Activated naive CD4-positive, alpha-beta T cell treated with anti-CD3 and anti-CD28 coated beads for 36 hours (primary cell): ENCODE measurements at regions not wholly inside any gene's neighbourhood (a gene's known extent, or its start where the extent isn't known, plus 50 kb on each side); places are given as distances from the start of the nearest gene placed in this dataset.

Source experiments
- CTCF ChIA-PET: fragments of 350-600 bp; sonication (Branson Sonifier 250); formaldehyde crosslinking; loops from one replicate; lab custom pipeline; 2021; ENCODE audit warnings: antibody characterized with exemption; lab: Charles Lee
- DNase-seq: peaks from one replicate; pipeline ENCODE4 v3.0.0-alpha.2; 2020
- H3K27ac Mint-ChIP-seq: one replicate; pipeline ENCODE4 v1.8.0; 2021; ENCODE audit warnings: mild to moderate bottlenecking, mixed read lengths
- H3K27me3 Mint-ChIP-seq: one replicate; pipeline ENCODE4 v1.8.0; 2021; ENCODE audit warnings: low read depth, mixed read lengths
- H3K36me3 Mint-ChIP-seq: one replicate; pipeline ENCODE4 v1.8.0; 2021; ENCODE audit warnings: low read depth, mixed read lengths
- H3K4me1 Mint-ChIP-seq: one replicate; pipeline ENCODE4 v1.8.0; 2021; ENCODE audit warnings: low read depth, mixed read lengths
- H3K4me3 Mint-ChIP-seq: one replicate; pipeline ENCODE4 v1.8.0; 2021; ENCODE audit warnings: mild to moderate bottlenecking, moderate library complexity, mixed read lengths
- H3K9me3 Mint-ChIP-seq: one replicate; pipeline ENCODE4 v1.8.0; 2021; ENCODE audit warnings: mixed read lengths
- intact Hi-C: fragments of 100-400 bp; cut with micrococcal nuclease; formaldehyde crosslinking; loops from one replicate; pipeline ENCODE4 v1.15.1; 2023

DNA sequence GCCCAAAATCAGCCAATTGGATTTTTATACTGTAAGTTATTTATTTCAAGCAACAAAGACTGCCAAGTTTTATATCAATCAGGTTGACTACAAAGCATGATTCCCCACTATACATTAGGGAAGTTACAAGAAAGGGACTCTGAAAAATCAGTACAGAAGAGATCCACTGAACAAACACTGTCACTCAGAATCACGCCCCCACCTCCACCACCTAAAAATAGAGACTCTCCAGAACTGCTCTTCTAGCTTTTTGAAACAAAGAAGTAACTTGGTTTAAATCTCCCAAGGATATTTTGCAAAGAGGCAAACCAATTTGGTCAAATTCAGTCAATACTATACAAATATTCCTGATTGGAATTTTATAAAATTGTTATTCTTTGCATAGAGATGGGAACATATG lies 438.0 kb downstream of the HTR1A start:
- Mint-ChIP-seq H3K36me3 (no peaks in the 10 kb centered on the region), H3K4me1 (no peaks in the 10 kb centered on the region), H3K9me3 (peaks cover 12% of the 10 kb centered on the region), H3K27me3 (no peaks in the 10 kb centered on the region), H3K27ac (no peak overlapping the region), H3K4me3 (no peak overlapping the region)
- no peak for DNase-seq
- intact Hi-C loops: no loop called here
- CTCF ChIA-PET: no interaction called here

DNA sequence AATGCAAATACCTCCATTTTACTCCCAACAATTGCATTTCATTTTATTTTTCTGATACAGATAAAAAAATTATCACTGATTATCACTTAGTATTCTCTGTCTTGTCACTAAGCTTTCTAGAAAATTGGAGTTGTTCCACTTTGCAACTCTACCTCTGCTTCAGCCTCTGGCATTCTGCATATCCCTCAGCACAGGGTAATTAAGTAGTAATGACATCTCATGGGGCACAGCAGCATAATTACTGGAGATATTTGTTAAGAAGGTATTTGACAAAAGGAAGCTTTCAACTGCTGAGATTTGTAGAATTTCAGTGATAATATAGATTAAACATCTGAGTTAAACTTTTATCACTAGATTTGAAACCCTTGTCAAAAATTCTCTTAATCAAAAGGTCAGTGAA lies 446.2 kb downstream of the HTR1A start:
- Mint-ChIP-seq H3K4me3 (no peak overlapping the region), H3K4me1 (no peaks in the 10 kb centered on the region), H3K9me3 (peaks cover 15% of the 10 kb centered on the region), H3K27ac (no peak overlapping the region), H3K36me3 (no peaks in the 10 kb centered on the region), H3K27me3 (no peaks in the 10 kb centered on the region)
- DNase-seq: no peak
- CTCF ChIA-PET: no interaction called here
- intact Hi-C loops: no loop called here

DNA sequence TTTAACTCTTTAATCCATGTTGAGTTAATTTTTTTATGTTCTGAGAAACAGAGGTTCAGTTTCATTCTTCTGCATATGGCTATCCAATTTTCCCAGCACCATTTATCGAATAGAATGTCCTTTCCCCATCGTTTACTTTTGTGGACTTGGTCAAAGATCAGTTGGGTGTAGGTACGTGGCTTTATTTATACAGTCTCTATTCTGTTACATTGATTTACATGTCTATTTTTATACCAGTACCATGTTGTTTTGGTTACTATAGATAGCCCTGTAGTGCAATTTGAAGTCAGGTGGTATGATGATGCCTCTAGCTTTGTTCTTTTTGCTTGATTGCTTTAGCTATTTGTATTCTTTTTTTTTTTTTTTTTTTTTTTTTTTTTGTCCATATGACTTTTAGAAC lies 462.0 kb downstream of the HTR1A start:
- H3K4me3 Mint-ChIP-seq: no peak overlapping the region
- CTCF ChIA-PET: no interaction called here
- no peak overlapping the region for H3K27ac Mint-ChIP-seq
- intact Hi-C loops: no loop called here
- H3K27me3 Mint-ChIP-seq: no peaks in the 10 kb centered on the region
- DNase-seq: no peak
- H3K4me1 Mint-ChIP-seq: no peaks in the 10 kb centered on the region
- peaks cover 10% of the 10 kb centered on the region for H3K9me3 Mint-ChIP-seq
- no peaks in the 10 kb centered on the region for H3K36me3 Mint-ChIP-seq

DNA sequence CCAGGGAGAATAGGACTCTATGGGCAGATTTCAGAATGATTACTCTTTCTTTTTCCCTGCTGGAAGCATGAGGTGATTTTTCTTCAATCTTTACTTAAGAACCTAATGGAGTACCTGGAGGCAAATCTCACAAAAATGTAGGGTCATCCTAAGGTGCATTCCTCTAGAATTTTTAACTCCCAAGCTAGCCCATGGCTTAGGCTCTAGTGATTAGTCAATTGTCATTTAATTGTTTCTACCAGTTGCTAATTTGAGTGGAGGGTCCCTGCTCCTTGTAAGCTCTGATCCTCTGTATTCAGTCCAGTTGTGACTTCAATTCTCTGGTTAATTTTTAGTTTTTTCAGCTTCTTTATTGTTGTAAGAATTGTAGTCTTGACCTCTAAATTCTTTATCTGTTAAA lies 467.0 kb downstream of the HTR1A start:
- Mint-ChIP-seq H3K9me3 (peaks cover 2% of the 10 kb centered on the region), H3K36me3 (no peaks in the 10 kb centered on the region), H3K27me3 (no peaks in the 10 kb centered on the region), H3K4me1 (no peaks in the 10 kb centered on the region), H3K27ac (no peak overlapping the region), H3K4me3 (no peak overlapping the region)
- CTCF ChIA-PET: no interaction called here
- no peak for DNase-seq
- intact Hi-C loops: no loop called here

DNA sequence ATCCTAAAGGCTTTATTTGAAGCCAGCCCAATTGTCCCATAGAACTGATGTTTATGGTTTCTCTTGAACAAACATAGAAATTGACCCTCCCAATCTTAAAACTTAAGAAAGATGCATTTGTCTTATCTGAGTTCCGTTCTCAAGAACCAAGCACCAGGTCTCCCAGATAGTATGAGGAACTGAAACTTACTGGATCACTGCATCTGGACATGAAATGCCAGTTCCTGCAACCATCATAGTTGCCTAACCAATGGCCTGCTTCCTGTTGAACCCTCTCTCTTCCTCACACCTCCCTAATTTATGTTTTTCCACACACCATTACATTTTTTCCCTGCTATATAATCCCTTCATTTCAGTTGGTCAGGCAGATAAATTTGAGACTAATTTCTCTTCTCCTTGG lies 478.9 kb downstream of the HTR1A start:
- no peak overlapping the region for H3K27ac Mint-ChIP-seq
- no peak for DNase-seq
- peaks cover 12% of the 10 kb centered on the region for H3K9me3 Mint-ChIP-seq
- H3K27me3 Mint-ChIP-seq: no peaks in the 10 kb centered on the region
- intact Hi-C loops: no loop called here
- H3K4me1 Mint-ChIP-seq: no peaks in the 10 kb centered on the region
- no peak overlapping the region for H3K4me3 Mint-ChIP-seq
- CTCF ChIA-PET: no interaction called here
- no peaks in the 10 kb centered on the region for H3K36me3 Mint-ChIP-seq

DNA sequence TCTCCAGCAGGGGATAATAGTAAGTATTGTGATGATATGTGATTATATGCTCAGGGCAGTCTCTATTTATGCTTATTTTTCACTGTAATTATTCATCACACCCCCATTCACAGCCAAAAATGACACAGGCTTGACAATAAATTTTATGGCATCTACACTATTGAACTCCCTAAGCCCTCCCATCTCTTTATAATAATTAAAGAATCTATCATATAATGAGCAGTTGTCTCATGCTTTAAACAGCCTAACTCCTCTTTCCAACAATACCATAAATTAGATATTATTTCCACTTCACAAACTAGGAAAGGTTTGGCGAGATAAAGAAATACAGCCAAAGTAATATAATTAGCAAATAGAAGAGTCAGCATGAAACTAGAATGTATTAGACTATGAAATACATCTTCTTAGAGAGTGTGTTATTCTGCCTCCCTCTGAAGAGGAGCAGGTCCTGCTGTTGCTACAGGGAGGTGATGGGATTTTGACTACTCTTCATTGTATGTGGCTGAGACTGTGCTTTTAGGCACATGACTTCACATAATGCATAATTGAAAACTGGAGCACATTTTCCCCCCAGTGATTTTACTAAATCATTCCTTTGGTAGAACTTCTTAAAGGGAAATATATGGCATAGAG lies 488.8 kb downstream of the HTR1A start:
- DNase-seq: no peak
- Mint-ChIP-seq H3K4me3 (no peak overlapping the region), H3K9me3 (peaks cover 3% of the 10 kb centered on the region), H3K27me3 (no peaks in the 10 kb centered on the region), H3K27ac (no peak overlapping the region), H3K36me3 (no peaks in the 10 kb centered on the region), H3K4me1 (no peaks in the 10 kb centered on the region)
- intact Hi-C loops: no loop called here
- CTCF ChIA-PET: no interaction called here

DNA sequence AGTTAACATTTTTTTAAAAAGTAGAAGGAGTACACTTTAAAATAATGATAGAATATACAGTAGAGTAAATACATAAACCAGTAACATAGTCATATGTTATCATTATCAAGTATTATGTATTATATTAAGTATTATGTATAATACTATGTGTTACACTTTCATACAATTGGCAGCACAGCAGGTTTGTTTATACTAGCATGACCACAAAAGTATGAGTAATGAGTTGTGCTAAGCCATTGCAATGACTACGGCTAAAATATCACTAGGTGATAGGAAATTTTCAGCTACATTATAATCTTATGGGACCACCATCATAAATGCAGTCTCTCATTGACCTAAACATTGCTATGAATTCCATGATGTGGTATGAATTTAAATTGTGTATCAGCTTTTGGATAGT lies 506.0 kb downstream of the HTR1A start:
- intact Hi-C loops: no loop called here
- no peak overlapping the region for H3K27ac Mint-ChIP-seq
- H3K4me3 Mint-ChIP-seq: no peak overlapping the region
- CTCF ChIA-PET: no interaction called here
- no peaks in the 10 kb centered on the region for H3K4me1 Mint-ChIP-seq
- H3K27me3 Mint-ChIP-seq: no peaks in the 10 kb centered on the region
- H3K36me3 Mint-ChIP-seq: no peaks in the 10 kb centered on the region
- DNase-seq: no peak
- H3K9me3 Mint-ChIP-seq: no peaks in the 10 kb centered on the region

DNA sequence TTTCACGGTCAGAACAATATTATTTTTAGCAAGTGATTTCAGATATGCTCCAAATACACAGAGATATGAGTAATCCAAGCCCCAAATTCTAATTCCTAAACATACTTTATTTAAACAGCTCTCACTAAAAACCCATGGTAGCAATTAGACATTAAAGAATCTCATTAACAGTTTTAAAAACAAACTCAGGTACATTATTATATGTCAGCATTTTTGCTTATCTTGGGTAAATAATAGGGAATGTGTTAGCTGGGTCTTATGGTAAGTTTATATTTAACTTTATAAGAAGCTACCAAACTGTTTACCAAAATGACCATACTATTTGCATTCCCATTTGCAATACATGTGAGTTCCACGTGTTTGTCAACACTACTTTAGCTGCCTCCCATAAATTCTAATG lies 511.1 kb downstream of the HTR1A start:
- intact Hi-C loops: no loop called here
- no peak for DNase-seq
- CTCF ChIA-PET: no interaction called here
- no peak overlapping the region for H3K27ac Mint-ChIP-seq
- no peaks in the 10 kb centered on the region for H3K4me1 Mint-ChIP-seq
- no peaks in the 10 kb centered on the region for H3K36me3 Mint-ChIP-seq
- peaks cover 1% of the 10 kb centered on the region for H3K9me3 Mint-ChIP-seq
- no peaks in the 10 kb centered on the region for H3K27me3 Mint-ChIP-seq
- no peak overlapping the region for H3K4me3 Mint-ChIP-seq

DNA sequence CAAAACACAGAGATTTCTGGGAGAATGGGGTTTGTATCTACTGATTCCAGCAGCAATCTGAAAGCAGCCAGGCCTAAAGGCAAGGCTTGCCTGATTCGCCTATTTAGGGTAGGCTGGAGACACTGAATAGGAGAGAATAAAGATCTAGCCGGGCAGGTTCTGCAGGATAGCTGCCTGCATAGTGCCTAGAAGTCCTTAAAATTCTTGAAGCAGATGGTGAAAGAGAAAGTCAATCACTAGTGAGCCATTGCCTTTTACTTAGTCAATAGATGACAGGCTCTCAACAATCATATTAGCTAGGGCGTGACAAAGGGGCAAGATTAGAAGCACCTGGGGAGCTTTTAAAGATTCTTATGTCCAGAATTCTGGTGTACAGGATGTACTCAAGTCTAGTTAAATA lies 522.7 kb downstream of the HTR1A start:
- CTCF ChIA-PET: interaction anchor here (0.6 kb wide), 2 partner anchors 9 to 38 kb away, joined by 3 read pairs; no protein-coding TSS in a partner anchor

DNA sequence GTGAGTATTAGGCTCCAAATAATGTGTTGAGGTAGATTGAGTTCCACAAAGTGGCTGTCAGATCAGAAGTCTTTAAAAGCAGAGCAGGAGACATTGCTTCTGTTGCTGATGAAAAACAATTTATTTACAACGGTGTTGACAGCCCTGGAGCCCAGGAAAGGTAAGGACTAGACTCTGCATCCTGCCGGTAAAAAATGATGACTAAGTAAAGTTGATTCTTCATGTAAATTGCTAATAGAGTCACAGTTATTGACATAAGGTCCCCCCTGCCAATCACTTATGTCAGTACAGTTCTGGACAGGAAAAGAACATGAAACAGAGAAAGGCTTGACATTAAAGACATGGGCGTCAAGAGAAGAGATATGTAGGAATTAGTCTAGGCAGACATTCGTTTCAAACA lies 552.5 kb downstream of the HTR1A start:
- H3K36me3 Mint-ChIP-seq: no peaks in the 10 kb centered on the region
- H3K27ac Mint-ChIP-seq: no peak overlapping the region
- no peak for DNase-seq
- no peaks in the 10 kb centered on the region for H3K4me1 Mint-ChIP-seq
- H3K4me3 Mint-ChIP-seq: no peak overlapping the region
- intact Hi-C loops: no loop called here
- CTCF ChIA-PET: no interaction called here
- no peaks in the 10 kb centered on the region for H3K27me3 Mint-ChIP-seq
- H3K9me3 Mint-ChIP-seq: no peaks in the 10 kb centered on the region

More for the DNA sequence above, 522.7 kb downstream of the HTR1A start:
- DNase-seq: no peak
- intact Hi-C loops: no loop called here
- no peaks in the 10 kb centered on the region for H3K4me1 Mint-ChIP-seq
- no peak overlapping the region for H3K27ac Mint-ChIP-seq
- peaks cover 2% of the 10 kb centered on the region for H3K9me3 Mint-ChIP-seq
- no peaks in the 10 kb centered on the region for H3K36me3 Mint-ChIP-seq
- no peak overlapping the region for H3K4me3 Mint-ChIP-seq
- H3K27me3 Mint-ChIP-seq: no peaks in the 10 kb centered on the region

DNA sequence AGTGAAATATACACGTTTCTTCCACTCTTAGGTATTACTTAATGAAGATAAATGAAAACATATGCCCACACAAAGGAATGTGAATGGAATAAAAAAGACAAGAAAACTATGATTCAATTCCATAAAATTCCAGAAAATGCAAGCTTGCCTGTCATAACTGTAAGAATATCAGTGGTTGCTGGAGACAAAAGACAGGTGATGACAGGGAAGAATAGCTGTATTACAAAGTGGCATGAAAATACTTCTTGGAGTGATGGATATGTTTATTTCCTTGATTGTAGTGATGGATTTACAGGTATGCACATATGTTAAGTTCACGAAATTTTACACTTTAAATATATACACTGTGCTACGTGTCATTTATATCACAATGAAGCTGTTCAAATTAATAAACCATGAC lies 553.3 kb downstream of the HTR1A start:
- no peak overlapping the region for H3K4me3 Mint-ChIP-seq
- H3K36me3 Mint-ChIP-seq: no peaks in the 10 kb centered on the region
- no peak for DNase-seq
- H3K9me3 Mint-ChIP-seq: no peaks in the 10 kb centered on the region
- H3K27ac Mint-ChIP-seq: no peak overlapping the region
- CTCF ChIA-PET: no interaction called here
- H3K4me1 Mint-ChIP-seq: no peaks in the 10 kb centered on the region
- intact Hi-C loops: no loop called here
- no peaks in the 10 kb centered on the region for H3K27me3 Mint-ChIP-seq

DNA sequence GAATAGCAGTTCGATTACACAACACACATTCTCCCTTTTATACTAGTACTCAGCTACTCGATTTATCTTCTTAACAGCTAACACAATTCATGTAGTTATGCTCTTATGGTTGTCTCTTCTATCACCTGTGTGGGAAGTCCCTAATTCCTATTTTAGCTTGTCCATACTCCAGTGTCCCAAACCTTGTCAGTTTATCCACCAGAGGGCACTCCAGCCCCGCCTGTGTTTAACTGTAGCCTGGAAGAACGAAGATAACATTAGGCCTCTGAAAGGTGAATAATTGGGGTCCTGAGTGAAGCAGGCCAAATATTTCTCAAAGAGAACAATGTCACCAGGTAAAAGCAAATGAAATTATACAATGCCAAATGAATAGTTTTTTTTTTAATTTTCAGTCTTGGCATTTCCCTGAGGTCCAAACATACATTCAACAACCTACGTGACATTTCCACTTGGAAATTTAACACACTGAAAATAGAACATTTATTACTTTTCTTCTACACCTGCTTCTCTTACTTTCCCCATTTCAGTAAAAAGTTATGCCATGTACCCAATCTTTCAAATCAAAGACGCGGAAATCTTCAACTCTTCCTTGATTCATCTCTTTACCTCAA lies 560.7 kb downstream of the HTR1A start:
- H3K4me1 Mint-ChIP-seq: no peaks in the 10 kb centered on the region
- peaks cover 2% of the 10 kb centered on the region for H3K9me3 Mint-ChIP-seq
- H3K27me3 Mint-ChIP-seq: no peaks in the 10 kb centered on the region
- H3K4me3 Mint-ChIP-seq: no peak overlapping the region
- H3K27ac Mint-ChIP-seq: no peak overlapping the region
- H3K36me3 Mint-ChIP-seq: no peaks in the 10 kb centered on the region
- DNase-seq: peak; percentile 55
- CTCF ChIA-PET: interaction anchor here (0.6 to 1.0 kb wide), 5 partner anchors 11 to 419 kb away, joined by 3 to 4 read pairs (median 3); no protein-coding TSS in a partner anchor
- intact Hi-C loops: loop anchor here (1.0 kb wide), 1 partner anchor 562 kb away; no protein-coding TSS in a partner anchor

DNA sequence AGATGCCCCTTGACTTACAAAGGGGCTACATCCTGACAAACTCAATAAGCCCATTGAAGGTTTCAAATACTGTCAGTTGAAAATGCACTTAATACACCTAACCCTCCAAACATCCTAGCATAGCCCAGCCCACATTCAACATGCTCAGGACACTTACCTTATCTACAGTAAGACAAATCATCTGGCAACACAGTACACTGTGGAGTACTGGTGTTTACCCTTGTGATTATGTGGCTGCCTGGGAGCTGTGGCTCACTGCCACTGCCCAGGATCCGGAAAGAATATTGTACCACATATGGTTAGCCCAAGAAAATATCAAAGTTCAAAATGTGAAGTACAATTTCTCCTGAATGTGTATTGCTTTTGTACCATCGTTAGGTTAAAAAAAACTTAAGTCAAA lies 562.2 kb downstream of the HTR1A start:
- Mint-ChIP-seq H3K9me3 (peaks cover 2% of the 10 kb centered on the region), H3K4me3 (no peak overlapping the region), H3K4me1 (no peaks in the 10 kb centered on the region), H3K27me3 (no peaks in the 10 kb centered on the region), H3K27ac (no peak overlapping the region), H3K36me3 (no peaks in the 10 kb centered on the region)
- intact Hi-C loops: no loop called here
- CTCF ChIA-PET: no interaction called here
- DNase-seq: no peak
